Astrocyte of the spinal cord (primary cell): ENCODE measurements at regions not wholly inside any gene's neighbourhood (a gene's known extent, or its start where the extent isn't known, plus 50 kb on each side); places are given as distances from the start of the nearest gene placed in this dataset.
A peak's percentile ranks its signal among the peaks of the same experiment; 100 is the strongest.
"Not testable (repeated sequence)": the region's sequence is repeated elsewhere in the genome, so short reads cannot be mapped to it uniquely, and the experiment has no call there.

ENCODE experiments used
- DNase-seq: peaks from one replicate; pipeline ENCODE4 v3.0.0; 2011; ENCODE audit warnings: low read depth, low spot score
- H3K4me3 ChIP-seq: 2 replicates; pipeline ENCODE4 v1.5.1; 2011; ENCODE audit warnings: low read depth, mild to moderate bottlenecking, low read length, moderate library complexity
- in situ Hi-C: cut with HindIII; loops from 2 replicates; pipeline ENCODE4 v1.10.0; 2017; ENCODE audit warnings: low sequenced_read_pairs
- TF ChIP-seq, protein P1 (sequence below): IDR thresholded peaks from 2 replicates; pipeline ENCODE4 v1.5.1; 2012; ENCODE audit warnings: low read depth, mild to moderate bottlenecking, low read length, inconsistent platforms

DNA sequence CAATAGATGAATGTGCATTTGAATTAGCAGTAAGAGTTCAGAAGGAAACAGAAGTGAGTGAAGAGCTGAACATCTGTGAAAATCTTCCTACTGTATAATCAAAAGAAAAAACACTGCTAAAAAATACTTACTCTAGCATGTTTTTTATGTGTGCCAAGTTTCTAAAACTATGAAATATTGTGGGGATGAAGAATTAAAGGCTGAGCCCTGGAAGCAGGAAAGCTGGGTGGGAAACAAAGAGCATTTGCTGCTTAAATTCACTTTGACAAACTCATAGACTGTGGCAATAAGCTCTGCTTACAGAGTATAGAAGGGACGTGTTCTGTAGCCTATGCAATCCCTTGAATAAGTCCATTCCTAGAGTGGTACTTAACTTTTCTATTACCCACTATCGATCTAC, 261.7 kb downstream of the ANKRD50 start:
- TF ChIP-seq, protein P1, sequence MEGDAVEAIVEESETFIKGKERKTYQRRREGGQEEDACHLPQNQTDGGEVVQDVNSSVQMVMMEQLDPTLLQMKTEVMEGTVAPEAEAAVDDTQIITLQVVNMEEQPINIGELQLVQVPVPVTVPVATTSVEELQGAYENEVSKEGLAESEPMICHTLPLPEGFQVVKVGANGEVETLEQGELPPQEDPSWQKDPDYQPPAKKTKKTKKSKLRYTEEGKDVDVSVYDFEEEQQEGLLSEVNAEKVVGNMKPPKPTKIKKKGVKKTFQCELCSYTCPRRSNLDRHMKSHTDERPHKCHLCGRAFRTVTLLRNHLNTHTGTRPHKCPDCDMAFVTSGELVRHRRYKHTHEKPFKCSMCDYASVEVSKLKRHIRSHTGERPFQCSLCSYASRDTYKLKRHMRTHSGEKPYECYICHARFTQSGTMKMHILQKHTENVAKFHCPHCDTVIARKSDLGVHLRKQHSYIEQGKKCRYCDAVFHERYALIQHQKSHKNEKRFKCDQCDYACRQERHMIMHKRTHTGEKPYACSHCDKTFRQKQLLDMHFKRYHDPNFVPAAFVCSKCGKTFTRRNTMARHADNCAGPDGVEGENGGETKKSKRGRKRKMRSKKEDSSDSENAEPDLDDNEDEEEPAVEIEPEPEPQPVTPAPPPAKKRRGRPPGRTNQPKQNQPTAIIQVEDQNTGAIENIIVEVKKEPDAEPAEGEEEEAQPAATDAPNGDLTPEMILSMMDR, result no peak
- in situ Hi-C loops, result no loop called here
- no peak for DNase-seq
- no peak overlapping the region for H3K4me3 ChIP-seq

DNA sequence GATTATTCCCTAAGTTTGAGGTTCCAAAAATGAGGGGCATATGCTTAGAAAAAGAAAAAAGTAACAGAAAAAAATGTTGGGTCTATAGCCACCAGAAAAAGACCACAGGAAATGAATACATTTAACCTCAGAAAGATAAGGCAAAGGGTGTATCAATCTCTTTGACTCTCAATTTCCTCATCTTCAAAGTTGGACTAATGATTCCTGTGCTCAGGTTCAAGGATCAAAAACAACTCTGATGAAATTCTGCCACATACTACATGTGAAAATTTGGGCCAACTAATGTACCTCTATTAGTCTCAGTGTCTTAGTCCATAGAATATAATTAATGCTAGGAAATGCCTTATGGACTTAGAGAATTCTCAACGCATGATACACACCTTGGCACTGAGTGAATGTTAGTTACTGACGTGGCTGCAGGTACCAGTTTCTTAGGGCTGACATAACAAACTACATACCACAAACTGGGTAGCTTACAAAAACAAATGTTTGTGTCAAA, 257.7 kb downstream of the ANKRD50 start:
- in situ Hi-C loops, result no loop called here
- no peak overlapping the region for H3K4me3 ChIP-seq
- TF ChIP-seq, protein P1, result no peak
- DNase-seq, result no peak

DNA sequence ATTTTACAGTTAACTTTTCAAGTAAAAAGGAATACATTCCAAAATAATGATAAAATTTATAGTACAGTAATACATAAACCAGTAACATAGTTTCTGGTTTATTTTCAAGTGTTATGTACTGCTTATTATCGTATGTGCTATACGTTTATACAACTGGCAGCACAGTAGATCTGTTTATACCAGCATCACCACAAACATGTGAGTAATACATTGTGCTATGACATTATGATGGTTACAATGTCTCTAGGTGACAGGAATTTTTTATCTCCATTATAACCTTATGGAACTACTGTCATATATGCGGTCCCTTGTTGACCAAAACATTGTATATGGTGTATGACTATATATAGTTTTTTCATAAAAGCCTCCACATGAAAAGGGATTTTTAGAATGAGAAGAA, 256.9 kb downstream of the ANKRD50 start:
- in situ Hi-C loops, result no loop called here
- TF ChIP-seq, protein P1, result no peak
- no peak overlapping the region for H3K4me3 ChIP-seq
- no peak for DNase-seq

DNA sequence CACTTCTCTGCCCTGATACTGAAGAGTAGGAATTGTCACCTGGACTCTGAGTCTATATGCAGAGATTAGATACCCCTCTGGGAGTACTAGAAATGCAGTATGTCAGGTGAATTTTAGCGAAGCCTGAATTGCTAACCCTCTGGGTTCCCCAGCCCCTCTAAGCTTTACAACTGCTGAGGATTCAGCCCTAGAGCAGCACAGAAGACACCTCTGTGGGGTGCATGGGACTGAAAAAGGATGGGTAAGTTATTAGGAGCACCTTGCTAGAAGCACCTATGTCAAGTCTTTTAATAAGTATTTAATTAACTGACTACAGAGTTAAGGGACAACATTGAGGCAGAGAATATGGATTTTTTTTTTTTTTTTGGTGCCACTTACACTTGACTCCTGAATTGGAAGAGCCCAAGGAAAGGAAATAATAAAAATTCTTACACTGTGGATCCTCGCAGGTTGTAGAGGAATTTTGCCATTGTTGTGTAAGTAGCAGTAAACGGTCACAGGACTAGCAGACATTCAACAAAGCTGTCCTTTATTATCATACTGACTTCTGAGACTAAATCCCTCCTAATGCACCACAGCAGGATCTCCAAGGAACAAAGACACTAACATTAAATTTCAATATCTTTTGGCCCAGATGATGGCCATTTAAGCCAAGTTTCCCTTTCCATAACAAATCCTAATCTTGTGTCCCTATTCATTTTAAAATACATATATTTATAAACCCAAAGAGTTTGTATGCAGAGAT, 253.2 kb downstream of the ANKRD50 start:
- in situ Hi-C loops, result no loop called here
- DNase-seq, result no peak
- TF ChIP-seq, protein P1, result no peak
- no peak overlapping the region for H3K4me3 ChIP-seq

DNA sequence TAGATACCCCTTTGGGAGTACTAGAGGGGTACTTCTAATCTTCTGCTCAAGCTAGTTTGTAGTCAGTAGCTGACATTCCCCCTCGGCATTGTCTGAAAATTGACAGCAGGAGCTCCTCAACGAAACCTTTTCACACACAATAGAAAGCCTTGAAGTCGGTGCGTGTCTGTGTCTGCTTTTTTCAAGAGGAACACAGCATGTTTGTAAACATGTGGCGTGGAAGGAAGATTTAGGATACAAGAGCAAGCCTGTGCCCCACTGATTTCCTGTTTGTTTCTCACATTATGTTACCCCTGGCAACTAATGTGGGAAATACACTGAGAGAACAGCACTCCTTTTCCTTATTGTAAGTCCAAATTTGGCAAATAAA, 252.6 kb downstream of the ANKRD50 start:
- H3K4me3 ChIP-seq, result no peak overlapping the region
- in situ Hi-C loops, result no loop called here
- DNase-seq, result peak; percentile 39
- TF ChIP-seq, protein P1, result no peak

DNA sequence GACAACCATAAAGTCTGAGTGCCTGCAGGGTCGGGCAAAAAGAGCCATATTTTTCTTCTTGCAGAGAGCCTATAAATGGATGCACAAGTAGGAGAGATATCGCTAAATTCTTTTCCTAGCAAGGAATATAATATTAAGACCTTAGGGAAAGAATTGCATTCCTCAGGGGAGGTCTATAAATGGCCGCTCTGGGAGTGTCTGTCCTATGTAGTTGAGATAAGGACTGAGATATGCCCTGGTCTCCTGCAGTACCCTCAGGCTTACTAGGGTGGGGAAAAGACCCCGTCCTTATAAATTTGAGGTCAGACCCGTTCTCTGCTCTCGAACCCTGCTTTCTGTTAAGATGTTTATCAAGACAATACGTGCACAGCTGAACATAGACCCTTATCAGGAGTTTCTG, 250.9 kb downstream of the ANKRD50 start:
- in situ Hi-C loops, H3K4me3 ChIP-seq, DNase-seq: not testable (repeated sequence)

DNA sequence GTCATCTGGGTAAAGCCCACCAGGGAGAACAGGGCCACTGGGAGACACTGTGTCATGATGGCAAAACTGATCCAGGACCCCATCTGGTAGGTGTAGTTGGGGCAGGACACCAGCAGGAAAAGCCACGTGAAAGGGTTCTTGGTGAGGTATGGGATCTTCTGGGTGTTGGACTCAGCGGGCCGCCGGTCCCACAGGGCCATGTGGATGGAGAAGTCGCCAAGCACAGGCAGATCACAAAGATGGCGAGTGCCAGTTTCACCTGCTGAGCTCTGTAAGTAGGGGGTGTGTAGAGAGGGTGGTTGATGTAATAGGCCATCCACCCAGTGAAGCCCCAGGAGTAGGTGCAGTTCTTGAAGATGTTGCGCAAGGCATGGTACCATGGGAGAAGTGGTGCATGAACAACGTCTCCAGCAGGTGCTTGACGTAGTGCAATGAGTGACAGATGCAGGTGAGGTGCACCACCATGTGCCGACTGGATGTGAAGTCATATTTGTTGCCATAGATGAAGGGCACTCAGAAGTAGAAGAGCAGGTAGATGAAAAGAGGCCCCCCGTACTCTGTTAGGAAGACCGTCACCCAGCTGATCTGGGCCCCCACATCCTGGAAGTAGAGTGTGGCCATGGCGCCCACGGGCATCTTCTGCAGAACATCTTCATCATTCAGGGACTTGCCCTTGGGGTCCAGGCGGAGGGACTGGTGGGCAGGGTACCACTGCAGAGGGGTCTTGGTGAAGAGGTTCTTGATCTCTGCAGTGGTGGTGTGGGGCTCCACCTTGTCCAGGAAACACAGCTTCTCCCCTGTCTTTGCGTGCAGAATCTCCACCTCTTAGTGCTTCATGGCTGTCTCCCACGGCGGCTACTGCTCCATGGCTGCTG, 249.3 kb downstream of the ANKRD50 start:
- no peak for DNase-seq
- TF ChIP-seq, protein P1, result no peak
- H3K4me3 ChIP-seq, result no peak overlapping the region
- in situ Hi-C loops, result no loop called here
